ENCODE measurements at regions not wholly inside any gene's neighbourhood (a gene's known extent, or its start where the extent isn't known, plus 50 kb on each side); places are given as distances from the start of the nearest gene placed in this dataset.

- TF ChIP-seq AHDC1 (CRISPR knock-in tag; IDR thresholded peaks at IDR 0.05; ENCODE audit: borderline replicate concordance) (no peak; the same call in 1 of the 2 replicates), THAP11 (CRISPR knock-in tag; IDR thresholded peaks at IDR 0.05) (no peak), DBP (CRISPR knock-in tag; IDR thresholded peaks at IDR 0.05; ENCODE audit: not compliant biosample characterization) (no peak), PRDM10 (CRISPR knock-in tag; IDR thresholded peaks at IDR 0.05; ENCODE audit: low read depth) (0 out of 2 replicates have a peak, but pooled peaks have one; percentile 27), ELF4 (CRISPR knock-in tag; IDR thresholded peaks at IDR 0.05; ENCODE audit: borderline replicate concordance) (no peak), HNF4G (IDR thresholded peaks at IDR 0.05; ENCODE audit: borderline replicate concordance, low read depth, low read length) (no peak), HNF4G (CRISPR knock-in tag; IDR thresholded peaks at IDR 0.05; ENCODE audit: borderline replicate concordance, low read depth) (no peak), NFE2L1 (CRISPR knock-in tag; IDR thresholded peaks at IDR 0.05; ENCODE audit: borderline replicate concordance) (no peak), ZFP41 (CRISPR knock-in tag; IDR thresholded peaks at IDR 0.05; ENCODE audit: borderline replicate concordance) (no peak), ZNF281 (CRISPR knock-in tag; IDR thresholded peaks at IDR 0.05; ENCODE audit: borderline replicate concordance) (peak; percentile 63; the same call in 1 of the 2 replicates), PHF21A (CRISPR knock-in tag; IDR thresholded peaks at IDR 0.05) (no peak), HOXA5 (CRISPR knock-in tag; IDR thresholded peaks at IDR 0.05) (0 out of 2 replicates have a peak, but pooled peaks have one; percentile 26), ZNF629 (CRISPR knock-in tag; conservative IDR thresholded peaks at IDR 0.05) (no peak)
Measured at GRCh38 chr20:4083098-4083865, 65.3 kb upstream of the SMOX start (continued).
